ENCODE measurements at regions not wholly inside any gene's neighbourhood (a gene's known extent, or its start where the extent isn't known, plus 50 kb on each side); places are given as distances from the start of the nearest gene placed in this dataset.

DNA sequence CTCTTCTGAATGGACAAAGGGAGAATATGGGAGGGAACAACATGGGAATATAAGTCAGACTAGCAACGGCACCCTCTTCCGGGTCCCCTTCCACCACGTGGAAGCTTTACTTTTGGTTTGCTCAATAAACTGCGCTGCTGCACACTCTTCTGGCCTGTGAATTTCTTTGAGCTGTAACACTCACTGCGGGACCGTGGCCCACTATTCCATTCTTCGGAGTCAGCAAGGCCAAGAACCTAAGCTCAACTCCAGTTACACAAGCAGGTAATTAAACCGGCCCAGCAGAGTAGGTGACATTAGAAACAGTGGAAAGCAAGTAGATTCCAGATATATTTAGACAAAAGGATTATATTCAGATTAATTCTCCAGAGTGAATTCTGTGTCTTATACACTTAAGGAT, 697.4 kb upstream of the NXPH2 start:
- TF ChIP-seq, protein P1, sequence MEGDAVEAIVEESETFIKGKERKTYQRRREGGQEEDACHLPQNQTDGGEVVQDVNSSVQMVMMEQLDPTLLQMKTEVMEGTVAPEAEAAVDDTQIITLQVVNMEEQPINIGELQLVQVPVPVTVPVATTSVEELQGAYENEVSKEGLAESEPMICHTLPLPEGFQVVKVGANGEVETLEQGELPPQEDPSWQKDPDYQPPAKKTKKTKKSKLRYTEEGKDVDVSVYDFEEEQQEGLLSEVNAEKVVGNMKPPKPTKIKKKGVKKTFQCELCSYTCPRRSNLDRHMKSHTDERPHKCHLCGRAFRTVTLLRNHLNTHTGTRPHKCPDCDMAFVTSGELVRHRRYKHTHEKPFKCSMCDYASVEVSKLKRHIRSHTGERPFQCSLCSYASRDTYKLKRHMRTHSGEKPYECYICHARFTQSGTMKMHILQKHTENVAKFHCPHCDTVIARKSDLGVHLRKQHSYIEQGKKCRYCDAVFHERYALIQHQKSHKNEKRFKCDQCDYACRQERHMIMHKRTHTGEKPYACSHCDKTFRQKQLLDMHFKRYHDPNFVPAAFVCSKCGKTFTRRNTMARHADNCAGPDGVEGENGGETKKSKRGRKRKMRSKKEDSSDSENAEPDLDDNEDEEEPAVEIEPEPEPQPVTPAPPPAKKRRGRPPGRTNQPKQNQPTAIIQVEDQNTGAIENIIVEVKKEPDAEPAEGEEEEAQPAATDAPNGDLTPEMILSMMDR (IDR thresholded peaks at IDR 0.05), result no peak
- TF ChIP-seq ZFX (IDR thresholded peaks at IDR 0.05; ENCODE audit: borderline replicate concordance), result no peak

All from 22Rv1 (cell line).